HL-60 (cell line): ENCODE measurements at regions not wholly inside any gene's neighbourhood (a gene's known extent, or its start where the extent isn't known, plus 50 kb on each side); places are given as distances from the start of the nearest gene placed in this dataset.

ENCODE experiments used
- GABPA ChIP-seq: IDR thresholded peaks from 2 replicates; pipeline ENCODE4 v1.6.1; 2012; ENCODE audit warnings: low read depth
- POLR2AphosphoS5 ChIP-seq: IDR thresholded peaks from 2 replicates; pipeline ENCODE4 v1.6.1; 2012; ENCODE audit warnings: low read depth
- SPI1 ChIP-seq: IDR thresholded peaks from 2 replicates; pipeline ENCODE4 v1.6.1; 2012; ENCODE audit warnings: low read depth, mild to moderate bottlenecking, borderline replicate concordance
- TF ChIP-seq, protein P1 (sequence below): IDR thresholded peaks from one replicate; pipeline ENCODE4 v1.5.1; 2011; ENCODE audit warnings: low read length, control low read depth, inconsistent platforms; ENCODE audit not compliant: insufficient read depth
- TF ChIP-seq, protein P2 (sequence below): IDR thresholded peaks from 2 replicates; pipeline ENCODE4 v1.6.1; 2012; ENCODE audit warnings: low read depth; ENCODE audit not compliant: insufficient replicate concordance

DNA sequence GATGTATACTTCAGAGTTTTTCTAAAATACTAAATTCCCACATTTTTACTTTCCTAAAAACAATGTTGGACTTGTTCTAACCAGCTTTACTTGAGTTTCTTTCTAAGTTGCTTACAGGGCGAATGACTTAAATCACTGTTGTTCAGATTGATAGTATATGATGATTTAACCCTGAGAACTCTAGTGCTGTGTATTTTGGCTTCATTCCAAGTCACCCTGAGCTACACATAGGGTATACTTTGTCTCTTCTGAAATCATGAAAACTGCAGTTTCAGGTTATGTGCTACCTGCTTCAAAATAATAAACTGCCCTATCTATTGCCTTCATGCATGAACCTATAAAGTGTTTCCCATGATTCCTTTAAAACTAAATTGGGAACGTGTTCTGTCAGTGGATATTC lies 162.5 kb upstream of the PDE3A start:
- TF ChIP-seq, protein P1, sequence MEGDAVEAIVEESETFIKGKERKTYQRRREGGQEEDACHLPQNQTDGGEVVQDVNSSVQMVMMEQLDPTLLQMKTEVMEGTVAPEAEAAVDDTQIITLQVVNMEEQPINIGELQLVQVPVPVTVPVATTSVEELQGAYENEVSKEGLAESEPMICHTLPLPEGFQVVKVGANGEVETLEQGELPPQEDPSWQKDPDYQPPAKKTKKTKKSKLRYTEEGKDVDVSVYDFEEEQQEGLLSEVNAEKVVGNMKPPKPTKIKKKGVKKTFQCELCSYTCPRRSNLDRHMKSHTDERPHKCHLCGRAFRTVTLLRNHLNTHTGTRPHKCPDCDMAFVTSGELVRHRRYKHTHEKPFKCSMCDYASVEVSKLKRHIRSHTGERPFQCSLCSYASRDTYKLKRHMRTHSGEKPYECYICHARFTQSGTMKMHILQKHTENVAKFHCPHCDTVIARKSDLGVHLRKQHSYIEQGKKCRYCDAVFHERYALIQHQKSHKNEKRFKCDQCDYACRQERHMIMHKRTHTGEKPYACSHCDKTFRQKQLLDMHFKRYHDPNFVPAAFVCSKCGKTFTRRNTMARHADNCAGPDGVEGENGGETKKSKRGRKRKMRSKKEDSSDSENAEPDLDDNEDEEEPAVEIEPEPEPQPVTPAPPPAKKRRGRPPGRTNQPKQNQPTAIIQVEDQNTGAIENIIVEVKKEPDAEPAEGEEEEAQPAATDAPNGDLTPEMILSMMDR: no peak
- TF ChIP-seq POLR2AphosphoS5 (no peak), SPI1 (no peak), GABPA (no peak)
- TF ChIP-seq, protein P2, sequence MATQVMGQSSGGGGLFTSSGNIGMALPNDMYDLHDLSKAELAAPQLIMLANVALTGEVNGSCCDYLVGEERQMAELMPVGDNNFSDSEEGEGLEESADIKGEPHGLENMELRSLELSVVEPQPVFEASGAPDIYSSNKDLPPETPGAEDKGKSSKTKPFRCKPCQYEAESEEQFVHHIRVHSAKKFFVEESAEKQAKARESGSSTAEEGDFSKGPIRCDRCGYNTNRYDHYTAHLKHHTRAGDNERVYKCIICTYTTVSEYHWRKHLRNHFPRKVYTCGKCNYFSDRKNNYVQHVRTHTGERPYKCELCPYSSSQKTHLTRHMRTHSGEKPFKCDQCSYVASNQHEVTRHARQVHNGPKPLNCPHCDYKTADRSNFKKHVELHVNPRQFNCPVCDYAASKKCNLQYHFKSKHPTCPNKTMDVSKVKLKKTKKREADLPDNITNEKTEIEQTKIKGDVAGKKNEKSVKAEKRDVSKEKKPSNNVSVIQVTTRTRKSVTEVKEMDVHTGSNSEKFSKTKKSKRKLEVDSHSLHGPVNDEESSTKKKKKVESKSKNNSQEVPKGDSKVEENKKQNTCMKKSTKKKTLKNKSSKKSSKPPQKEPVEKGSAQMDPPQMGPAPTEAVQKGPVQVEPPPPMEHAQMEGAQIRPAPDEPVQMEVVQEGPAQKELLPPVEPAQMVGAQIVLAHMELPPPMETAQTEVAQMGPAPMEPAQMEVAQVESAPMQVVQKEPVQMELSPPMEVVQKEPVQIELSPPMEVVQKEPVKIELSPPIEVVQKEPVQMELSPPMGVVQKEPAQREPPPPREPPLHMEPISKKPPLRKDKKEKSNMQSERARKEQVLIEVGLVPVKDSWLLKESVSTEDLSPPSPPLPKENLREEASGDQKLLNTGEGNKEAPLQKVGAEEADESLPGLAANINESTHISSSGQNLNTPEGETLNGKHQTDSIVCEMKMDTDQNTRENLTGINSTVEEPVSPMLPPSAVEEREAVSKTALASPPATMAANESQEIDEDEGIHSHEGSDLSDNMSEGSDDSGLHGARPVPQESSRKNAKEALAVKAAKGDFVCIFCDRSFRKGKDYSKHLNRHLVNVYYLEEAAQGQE: no peak
